Embryonic facial prominence (tissue), 1 donor: ENCODE measurements at regions not wholly inside any gene's neighbourhood (a gene's known extent, or its start where the extent isn't known, plus 50 kb on each side); places are given as distances from the start of the nearest gene placed in this dataset.
"Not testable (repeated sequence)": the region's sequence is repeated elsewhere in the genome, so short reads cannot be mapped to it uniquely, and the experiment has no call there.

Experiments used
- DNase-seq: peaks from one replicate; pipeline ENCODE4 v3.0.0-alpha.2; 2016; ENCODE audit errors: extremely low spot score

DNA sequence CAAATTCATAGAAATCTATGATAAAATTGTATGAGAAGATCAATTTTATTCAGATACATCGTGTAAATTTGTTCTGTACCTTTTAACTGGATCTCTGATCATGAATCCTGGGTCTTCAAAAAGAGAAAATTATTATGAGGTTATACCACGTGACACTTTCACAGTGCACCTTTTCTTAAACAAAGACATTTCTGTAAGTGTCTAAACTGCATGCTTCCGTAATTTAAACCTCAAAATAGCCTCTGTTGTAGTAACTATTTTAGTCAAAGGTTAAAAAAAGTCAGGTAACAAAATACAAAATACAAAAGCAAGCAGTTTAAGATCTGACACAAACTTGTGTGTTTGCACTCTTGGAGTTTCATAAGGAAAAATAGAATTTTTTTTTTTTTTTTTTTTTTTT, 171.3 kb downstream of the SPIN4 start:
- not testable (repeated sequence) for DNase-seq

DNA sequence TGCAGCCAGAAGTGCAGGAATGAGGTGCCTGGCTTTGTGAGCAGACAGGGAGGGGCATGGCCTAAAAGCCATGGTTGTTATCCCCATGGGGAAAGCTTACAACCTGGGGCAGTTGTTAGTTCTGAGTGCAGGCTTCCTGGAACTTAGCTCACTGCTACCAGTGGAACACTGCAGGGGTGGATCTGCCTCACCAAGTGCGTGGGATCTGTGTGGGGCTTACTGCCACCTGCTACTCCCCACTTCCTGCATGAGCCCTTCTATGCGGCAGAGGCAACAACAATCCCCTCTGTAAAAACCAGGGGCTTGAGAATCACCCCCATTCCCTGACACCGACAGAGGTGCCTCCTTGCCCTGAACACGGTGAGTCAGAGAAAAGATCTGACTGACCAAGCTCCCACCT, 174.6 kb downstream of the SPIN4 start:
- DNase-seq = not testable (repeated sequence)

DNA sequence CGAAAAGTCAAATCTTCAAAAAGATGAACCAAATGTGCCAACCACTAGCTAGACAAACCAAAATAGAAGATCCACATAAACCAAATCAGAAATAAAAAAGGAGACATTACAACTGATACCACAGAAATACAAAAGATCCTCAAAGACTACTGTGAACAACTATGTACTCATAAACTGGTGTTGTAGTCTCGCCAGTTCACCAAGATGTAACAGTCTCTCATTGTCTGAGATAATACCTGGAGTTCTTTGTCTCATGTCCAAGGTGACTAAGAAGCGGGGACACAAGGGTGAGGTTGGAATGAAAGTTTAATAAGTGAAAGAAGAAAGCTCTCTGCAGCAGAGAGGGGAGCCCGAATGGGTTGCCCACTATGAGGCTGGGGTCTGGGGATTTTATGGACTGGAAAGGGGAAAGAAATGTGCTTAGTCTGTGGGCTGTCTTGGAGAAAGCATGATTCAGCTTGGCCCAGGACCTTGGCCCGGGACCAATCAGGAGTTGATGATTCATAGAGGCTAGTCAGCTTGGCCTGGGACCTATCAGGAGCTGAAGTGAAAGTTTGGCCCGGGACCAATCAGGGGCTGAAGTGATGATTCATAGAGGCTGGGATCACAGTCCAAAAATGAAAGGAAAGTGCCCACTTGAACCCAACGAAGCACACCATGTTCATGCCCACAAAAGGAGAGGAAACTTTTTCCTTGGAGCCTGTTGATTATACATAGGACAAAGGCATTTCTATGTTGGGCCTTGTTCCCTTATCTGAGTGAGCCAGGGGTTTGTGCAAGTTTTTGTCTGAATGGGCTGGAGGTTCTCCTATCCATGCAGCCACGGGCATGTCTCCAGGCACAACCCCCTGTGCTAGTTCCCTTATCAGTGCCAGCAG, 177.1 kb downstream of the SPIN4 start:
- not testable (repeated sequence) for DNase-seq

DNA sequence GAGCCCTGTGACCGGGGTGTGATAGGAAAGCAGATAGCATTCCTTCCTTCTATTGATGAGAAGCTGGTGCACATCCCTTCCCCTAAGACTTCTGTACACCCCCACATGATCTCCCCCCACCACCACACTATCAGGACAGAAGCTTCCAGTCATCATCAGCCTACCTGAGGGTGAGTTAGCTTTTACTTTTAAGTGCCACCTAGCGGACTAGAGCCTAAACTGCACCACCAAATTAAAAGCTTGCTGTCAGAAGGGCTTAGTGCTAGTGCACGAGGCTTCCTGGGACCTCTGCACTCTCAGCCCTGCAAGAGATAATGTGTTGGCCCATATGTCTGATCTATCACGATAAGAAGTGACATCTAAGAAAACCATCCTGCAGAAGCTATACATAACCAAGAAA, 181.7 kb downstream of the SPIN4 start:
- DNase-seq = not testable (repeated sequence)

DNA sequence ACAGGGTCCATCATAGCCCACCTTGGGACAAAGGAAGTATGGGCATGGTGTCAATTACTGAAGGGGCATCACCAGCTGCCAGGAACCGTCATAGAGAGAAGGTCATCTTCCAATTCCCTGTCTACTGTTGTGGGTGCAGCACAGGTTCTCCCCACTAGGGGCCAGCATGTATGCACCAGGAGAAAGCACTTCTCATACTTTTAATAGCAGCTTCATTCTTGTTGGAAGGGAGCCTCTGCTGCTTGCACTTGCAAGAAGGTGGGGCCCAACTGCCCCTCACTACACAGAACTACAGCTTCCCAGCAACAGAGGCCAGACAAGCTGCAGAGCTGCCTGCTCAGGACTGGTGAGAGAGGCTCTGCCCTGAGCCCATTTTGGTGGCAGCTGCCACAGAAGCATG, 182.2 kb downstream of the SPIN4 start:
- DNase-seq = not testable (repeated sequence)

DNA sequence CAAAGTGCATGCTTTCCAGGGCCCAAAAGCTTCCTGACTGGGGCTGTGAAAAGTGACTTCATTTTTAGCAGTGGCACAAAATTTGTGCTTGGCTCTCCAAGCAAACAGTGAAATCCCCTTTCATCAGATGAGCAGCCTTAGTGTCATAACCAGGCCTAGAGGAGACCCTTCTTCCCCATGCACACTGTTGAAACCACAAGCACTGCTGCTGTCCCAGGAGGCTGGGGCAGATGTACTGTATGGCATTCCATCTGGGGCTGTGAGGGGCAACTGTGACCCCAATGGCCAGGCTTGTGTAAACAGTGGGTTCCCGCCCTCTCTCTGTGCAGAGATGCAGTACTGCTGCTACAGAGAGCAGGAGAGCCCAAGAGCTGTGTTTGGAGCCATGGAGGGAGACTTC, 184.1 kb downstream of the SPIN4 start:
- DNase-seq = not testable (repeated sequence)

DNA sequence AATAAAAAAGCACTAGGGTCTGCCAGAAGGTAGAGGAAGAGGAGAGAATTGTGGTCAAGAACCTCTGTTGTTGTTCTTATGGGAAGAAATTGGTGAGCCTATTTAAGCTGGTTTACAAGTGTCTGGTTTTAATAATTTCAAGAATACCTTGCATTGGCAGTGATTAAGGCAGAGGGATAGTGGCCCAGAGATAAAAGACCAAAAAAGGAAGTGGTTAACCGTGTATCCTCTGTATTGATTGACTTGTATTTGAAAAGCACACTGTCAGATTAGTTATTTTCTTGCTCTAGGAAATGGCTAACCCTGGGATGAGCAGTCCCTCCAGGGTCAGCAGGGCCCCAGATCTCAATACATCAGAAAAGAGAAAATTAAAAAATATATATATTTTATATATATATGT, 190.1 kb downstream of the SPIN4 start:
- not testable (repeated sequence) for DNase-seq

DNA sequence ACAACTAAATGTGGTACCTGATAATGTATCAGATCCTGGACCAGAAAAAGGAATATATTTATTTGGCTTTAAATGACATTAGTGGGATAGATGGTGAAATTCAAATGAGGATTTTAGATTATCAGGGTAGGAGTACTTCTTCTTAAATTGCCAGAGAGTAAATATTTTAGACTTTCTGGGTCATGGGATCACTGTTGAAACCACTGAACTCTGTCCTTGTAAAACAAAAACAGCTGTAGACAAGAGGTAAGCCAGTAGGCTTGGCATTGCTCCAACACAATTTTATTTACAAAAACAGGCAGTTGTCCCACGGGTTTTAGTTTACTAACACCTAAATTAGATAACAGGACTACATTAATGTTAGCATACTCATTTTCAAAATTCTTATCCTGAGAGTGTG, 190.8 kb downstream of the SPIN4 start:
- not testable (repeated sequence) for DNase-seq

DNA sequence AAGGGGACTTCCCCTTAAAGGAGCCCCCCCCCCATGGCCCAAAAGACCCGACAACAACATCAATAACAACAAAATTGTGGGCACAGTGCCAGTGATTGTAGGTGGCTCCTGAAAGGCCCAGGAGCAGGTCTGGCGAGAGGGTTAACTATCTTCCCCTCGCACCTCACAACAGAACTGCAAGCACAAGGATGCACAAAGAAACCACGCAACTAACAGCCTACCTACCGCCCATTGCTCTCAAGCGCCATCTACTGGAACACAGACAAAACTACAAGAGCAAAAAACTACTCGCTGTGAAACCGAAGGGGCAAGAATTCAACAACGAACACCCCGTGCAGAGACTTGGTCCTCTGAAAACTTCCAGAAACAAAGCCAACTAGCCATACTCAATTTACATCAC, 205.6 kb downstream of the SPIN4 start:
- DNase-seq = not testable (repeated sequence)

DNA sequence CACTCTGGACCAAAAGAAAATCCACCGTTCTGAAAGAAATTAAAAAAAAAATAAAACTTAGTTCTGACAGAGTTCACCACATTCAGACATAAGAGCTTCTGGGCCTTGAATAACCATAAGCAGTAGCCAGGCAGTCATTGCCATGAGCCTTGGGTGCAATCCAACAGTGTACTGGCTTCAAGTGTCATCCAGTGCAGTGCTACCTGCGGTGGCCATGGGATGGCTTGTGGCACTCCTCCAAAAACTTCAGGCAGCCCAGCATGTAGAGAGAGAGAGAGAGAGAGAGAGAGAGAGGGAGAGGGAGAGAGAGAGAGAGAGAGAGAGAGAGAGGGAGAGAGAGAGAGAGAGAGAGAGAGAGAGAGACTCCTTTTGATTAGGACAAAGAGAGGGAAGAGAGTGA, 208.5 kb downstream of the SPIN4 start:
- DNase-seq = not testable (repeated sequence)

DNA sequence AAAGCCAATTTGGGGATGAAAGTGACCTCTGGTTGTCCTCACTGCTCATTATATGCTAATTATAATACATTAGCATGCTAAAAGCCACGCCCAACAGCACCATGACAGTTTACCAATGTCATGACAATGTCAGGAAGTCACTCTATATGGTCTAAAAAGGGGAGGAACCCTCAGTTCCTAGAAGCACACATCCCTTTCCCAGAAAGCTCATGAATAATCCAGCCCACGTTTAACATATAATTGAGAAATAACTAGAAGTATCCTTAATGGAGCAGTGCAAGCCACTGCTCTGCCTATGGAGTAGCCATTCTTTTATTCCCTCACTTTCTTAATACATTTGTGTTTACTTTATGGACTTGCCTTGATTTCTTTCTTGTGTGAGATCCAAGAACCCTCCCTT, 215.3 kb downstream of the SPIN4 start:
- not testable (repeated sequence) for DNase-seq

DNA sequence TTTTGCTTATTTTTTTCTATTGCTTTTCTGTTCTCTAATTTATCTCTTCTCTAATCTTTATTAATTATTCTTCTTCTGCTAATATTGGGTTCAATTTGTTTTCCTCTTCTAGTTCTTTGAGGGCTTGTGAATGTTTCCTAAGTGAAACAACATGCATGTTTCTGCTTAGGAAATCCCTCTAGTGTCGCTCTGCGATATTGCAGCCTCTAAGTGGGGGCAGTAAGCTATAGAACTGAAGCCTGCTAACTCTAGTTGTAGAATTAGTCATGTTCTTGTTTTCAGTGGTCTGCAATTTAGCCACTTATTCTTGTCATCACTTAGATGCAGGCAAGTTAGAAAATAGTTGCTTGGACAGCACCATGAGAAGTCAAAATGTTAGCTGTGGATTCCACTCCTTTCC, 222.6 kb downstream of the SPIN4 start:
- no peak for DNase-seq

DNA sequence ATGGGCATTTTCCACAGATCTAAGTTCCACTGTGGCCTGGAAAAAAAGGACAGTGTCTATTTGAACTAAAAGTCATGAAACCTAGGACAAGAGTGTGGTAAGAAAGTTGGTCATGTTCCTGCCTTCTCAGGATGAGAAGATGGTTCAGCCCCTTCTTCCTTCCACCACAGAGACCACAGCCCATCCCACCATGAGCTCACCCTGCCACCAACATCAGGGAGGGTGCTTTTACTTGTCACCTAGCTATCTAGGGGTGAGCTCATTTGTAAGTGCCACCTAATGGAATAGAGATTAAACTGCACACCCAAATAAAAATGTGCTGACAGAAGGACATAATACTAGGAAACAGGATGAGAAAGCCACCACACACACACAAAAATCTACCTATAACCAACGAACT, 235.9 kb downstream of the SPIN4 start:
- DNase-seq = no peak

DNA sequence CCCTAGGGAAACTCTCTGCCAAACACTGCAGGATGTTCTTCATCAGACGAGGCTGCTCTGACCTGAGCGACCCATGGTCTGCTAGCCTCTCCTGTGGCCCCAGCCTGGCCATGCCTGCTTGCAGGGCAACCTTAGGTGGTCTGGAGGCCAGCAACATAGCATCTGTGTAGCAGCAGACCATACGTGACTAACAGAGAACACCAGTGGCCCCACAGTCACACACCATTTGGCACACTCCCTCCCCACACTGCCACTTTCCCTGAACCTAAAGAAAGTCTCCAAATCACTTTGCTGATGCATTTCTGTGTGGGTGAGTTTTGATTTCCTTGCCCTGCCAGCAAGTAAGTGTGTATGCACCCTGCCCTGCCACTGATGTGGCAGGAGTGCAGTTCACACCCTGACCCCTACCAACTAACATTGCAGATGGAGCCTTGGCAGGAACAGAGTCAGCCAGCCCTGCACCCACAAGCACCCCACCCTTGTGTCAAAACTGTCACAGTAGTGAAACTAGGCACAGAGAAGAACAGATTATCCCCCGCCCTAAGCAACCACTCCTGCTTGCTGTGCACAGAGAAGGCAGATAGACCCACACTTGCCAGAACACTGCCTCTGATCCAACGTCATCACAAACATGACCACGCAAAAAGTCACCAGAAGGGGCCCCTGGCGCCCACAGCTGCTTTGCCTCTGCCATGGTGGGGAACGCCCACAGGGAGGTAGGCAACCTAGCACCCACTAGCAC, 249.1 kb downstream of the SPIN4 start:
- DNase-seq = no peak

DNA sequence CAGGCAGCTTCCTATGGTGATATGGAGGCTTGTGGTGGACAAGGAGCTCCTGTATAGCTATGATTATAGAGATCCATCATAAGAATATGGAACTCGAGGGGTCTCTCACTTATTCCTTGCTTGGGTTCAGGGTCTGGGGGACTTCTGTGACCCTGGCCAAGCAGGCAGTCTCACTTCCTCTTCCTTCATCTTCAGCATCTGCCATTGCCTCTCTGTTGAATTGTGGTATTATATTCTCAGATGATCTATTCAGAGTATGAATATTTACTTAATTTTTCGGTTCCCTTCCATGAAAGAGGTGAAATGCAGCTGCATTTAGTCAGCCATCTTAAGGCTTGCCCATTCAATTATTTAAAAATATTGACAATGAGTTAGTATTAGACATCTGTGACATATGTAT, 292.9 kb downstream of the SPIN4 start:
- DNase-seq = no peak

DNA sequence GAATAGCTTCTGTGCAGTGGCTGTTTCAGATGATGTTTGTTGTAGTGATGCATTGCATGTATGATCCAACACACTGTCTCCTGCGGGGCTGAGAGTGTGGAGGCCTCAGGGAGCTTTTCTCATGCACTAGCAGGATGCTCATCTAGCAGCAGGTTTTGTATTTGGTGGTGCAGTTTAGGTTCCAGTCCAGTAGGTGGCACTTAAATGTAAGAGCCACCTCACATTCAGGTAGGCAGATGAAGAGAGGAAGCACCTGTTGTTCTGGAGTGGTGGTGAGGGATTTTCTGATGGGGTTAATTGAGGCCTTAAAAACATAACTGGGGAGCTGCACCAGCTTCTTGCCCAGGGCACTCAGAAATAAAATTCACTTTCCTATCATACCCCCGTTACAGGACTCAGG, 300.9 kb downstream of the SPIN4 start:
- no peak for DNase-seq

DNA sequence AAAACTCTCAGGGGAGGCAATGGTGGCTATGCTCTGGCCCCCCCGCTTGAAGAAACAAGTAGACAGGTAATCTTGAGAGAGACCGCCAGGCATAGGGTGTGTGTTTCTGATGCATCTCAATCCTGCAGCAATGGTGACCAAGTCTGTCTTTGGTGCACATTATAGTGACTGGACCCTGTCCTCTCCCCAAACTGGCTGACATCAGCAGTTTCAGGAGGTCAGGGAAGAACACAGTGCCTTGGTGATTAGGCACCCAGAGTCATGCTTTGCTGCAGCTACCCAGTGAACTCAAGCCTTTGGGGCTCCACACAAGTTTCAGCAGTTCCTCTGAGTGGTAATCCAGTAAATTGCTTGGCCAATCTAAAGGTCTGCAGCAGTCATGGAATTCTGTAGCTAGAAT, 318.3 kb downstream of the SPIN4 start:
- DNase-seq = no peak

DNA sequence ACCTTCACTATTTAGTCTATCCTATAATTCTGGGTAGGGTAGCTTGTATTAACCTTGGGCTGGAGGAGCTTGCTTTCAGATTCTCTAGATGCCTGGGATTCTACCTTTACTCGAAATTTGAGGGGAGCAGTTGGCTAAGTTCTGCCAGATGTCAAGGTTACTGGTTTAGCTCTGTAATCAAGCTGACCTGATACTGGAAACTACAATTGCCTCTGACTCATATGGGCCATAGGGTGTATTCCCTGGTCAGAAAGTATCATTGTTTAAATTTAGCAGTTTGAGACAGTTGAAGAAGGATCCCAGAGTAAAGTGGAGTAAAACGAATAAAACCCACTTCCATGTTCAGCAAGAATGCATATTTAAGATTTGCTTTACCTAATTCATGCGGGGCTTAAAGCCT, 337.6 kb downstream of the SPIN4 start:
- no peak for DNase-seq

DNA sequence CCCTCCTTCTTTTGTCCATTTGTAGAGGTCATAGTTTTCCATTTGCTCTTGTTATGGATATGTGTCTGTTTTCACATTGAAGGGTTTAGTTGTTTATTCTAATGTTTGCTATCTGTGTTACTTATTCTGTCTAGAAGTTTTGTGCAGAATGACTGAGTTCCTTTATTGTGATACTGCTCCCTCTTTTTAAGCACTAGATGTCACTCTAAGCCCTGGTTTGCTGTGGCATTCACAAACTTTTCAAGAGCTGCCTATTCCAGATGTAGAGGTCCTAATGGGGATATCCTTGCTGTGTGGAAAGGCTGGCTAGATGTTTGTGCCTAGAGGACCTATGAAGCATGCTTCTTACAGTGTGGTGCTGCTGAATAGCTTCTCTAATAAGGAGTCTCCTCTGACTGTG, 338.6 kb downstream of the SPIN4 start:
- DNase-seq = no peak

DNA sequence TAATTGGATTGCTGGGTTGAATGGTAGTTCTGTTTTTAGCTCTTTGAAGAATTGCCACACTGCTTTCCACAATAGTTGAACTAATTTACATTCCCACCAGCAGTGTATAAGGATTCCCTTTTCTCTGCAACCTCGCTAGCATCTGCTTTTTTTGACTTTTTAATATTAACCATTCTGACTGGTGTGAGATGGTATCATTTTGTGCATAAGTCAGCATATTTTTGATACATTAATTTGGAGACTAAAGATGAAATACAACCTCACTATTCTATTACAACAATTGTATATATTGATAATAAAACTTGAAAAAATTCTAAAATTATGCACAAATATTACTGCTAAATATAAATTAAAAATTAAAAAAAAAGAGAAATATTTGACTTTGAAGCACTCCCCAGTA, 350.9 kb downstream of the SPIN4 start:
- DNase-seq = not testable (repeated sequence)
